ENCODE measurements at regions not wholly inside any gene's neighbourhood (a gene's known extent, or its start where the extent isn't known, plus 50 kb on each side); places are given as distances from the start of the nearest gene placed in this dataset.

DNA sequence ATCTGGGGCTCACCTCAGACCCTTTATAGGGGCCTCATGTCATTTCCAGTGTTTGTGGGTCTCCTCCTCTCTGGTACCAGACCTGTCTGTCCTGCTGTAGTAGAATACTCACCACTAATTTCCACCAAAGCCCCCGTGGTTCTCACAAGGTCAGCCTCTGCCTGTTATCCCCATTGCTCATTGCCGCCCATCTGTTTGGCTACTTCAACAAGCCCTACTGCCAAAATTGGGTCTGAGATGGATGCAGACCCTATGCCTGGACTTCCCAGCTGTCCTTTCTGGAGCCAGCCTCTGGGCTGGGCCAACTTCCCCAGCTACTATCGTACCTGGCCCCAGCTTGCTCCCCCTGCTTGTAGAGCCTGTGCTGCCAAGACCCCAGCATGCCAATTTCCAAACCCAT lies 152.1 kb upstream of the ISX start:
- TF ChIP-seq CTCF (IDR thresholded peaks at IDR 0.05; ENCODE audit: extremely low read depth in 1 of 2, insufficient read depth in 1 of 2, low read depth in 1 of 2, low read length in 2 of 2) (no peak), FOS (IDR thresholded peaks at IDR 0.05; ENCODE audit: borderline replicate concordance, insufficient read depth, low read length) (no peak), EZH2 (IDR thresholded peaks at IDR 0.05; ENCODE audit: borderline replicate concordance, low read depth, low read length, severe bottlenecking) (no peak), POLR2A (IDR thresholded peaks at IDR 0.05; ENCODE audit: low read depth, low read length) (no peak), POLR2AphosphoS5 (IDR thresholded peaks at IDR 0.05; ENCODE audit: insufficient read depth, low read depth, low read length) (no peak), MAX (IDR thresholded peaks at IDR 0.05; ENCODE audit: insufficient read depth, insufficient read length) (no peak), GATA2 (IDR thresholded peaks at IDR 0.05; ENCODE audit: insufficient read depth, insufficient read length, low read depth, low read length) (no peak), JUN (IDR thresholded peaks at IDR 0.05; ENCODE audit: borderline replicate concordance, insufficient read depth, insufficient read length, low read depth) (no peak), MYC (IDR thresholded peaks at IDR 0.05; ENCODE audit: low read depth, low read length) (no peak)

Measured in endothelial cell of umbilical vein (primary cell).